K562 (cell line): ENCODE measurements at regions not wholly inside any gene's neighbourhood (a gene's known extent, or its start where the extent isn't known, plus 50 kb on each side); places are given as distances from the start of the nearest gene placed in this dataset.

ENCODE experiments used
- ATAC-seq: fragments of 200-7000 bp; cut with Tn5 transposase; 3 replicates; pipeline ENCODE4 v1.9.1; 2020; ENCODE audit warnings: moderate library complexity
- BruUV-seq: library from RNA; stranded (reverse); fragments of 400-500 nt; replicated peaks from 2 replicates; lab custom pipeline; 2021; lab: Mats Ljungman, UMichigan
- CTCF ChIA-PET: fragments of 300-600 bp; formaldehyde crosslinking; extraction: SDS; loops from one replicate; lab custom pipeline; 2021; ENCODE audit warnings: low intra/inter-chr PET ratio; lab: Yijun Ruan, JAX
- POLR2A ChIA-PET: fragments of 300-600, 350-650 bp; sonication (Branson Sonifier 250); formaldehyde crosslinking; extraction: SDS; loops from one replicate; lab custom pipeline; 2021; ENCODE audit warnings: antibody characterized with exemption, inconsistent platforms; lab: Yijun Ruan, JAX
- DNase-seq, 4 experiments: peaks; one replicate each; pipeline versions ENCODE4 v3.0.0 to v3.0.0-alpha.2; 2011 to 2018; ENCODE audit warnings: low spot score in 3 of 4, mixed read lengths in 3 of 4; ENCODE audit errors: extremely low read depth in 1 of 4
- FAIRE-seq: peaks from 2 replicates; lab custom pipeline; 2011; peaks lifted over from hg19 to GRCh38; lab: Jason Lieb, UNC
- H2AFZ ChIP-seq: 2 replicates; pipeline ENCODE4 v1.6.0; 2011; ENCODE audit warnings: low read depth, low read length, control low read depth, inconsistent platforms
- H3K27ac ChIP-seq: fragments of 200-600 bp; 3 replicates; pipeline ENCODE4 v1.8.0; 2011; ENCODE audit warnings: low read depth, mild to moderate bottlenecking, control low read depth, inconsistent platforms, low read length, moderate library complexity, mixed read lengths; ENCODE audit errors: extremely low read depth
- H3K27me3 ChIP-seq, 2 experiments: fragments of 300-600 bp in 1 of 2; 2 replicates in 1 of 2; 3 replicates in 1 of 2; pipeline versions ENCODE4 v1.6.0 to v1.8.0; 2011; ENCODE audit warnings: inconsistent platforms in 2 of 2, low read length in 2 of 2, mild to moderate bottlenecking in 1 of 2, mixed read lengths in 1 of 2, moderate library complexity in 1 of 2; ENCODE audit not compliant: control insufficient read depth in 2 of 2, insufficient read depth in 2 of 2
- H3K36me3 ChIP-seq: fragments of 300-600 bp; 3 replicates; pipeline ENCODE4 v1.8.0; 2011; ENCODE audit warnings: mild to moderate bottlenecking, low read length, inconsistent platforms; ENCODE audit not compliant: control insufficient read depth, insufficient read depth
- H3K4me1 ChIP-seq, 2 experiments: fragments of 200-600 bp in 1 of 2; replicated peaks in 1 of 2; 2 replicates in 1 of 2; 3 replicates in 1 of 2; pipeline versions ENCODE4 v1.5.1 to v1.8.0; 2011; ENCODE audit warnings: inconsistent platforms in 2 of 2, low read length in 2 of 2, mild to moderate bottlenecking in 1 of 2, mixed read lengths in 1 of 2, moderate library complexity in 1 of 2; ENCODE audit not compliant: control insufficient read depth in 2 of 2, insufficient read depth in 2 of 2
- H3K4me2 ChIP-seq: 2 replicates; pipeline ENCODE4 v1.6.1; 2011; ENCODE audit warnings: low read length, control low read depth, inconsistent platforms, mixed read lengths; ENCODE audit not compliant: insufficient read depth
- H3K4me3 ChIP-seq: fragments of 200-600 bp; sonication (generic), shearing (Covaris generic); 2 replicates; pipeline ENCODE4 v1.5.1; 2016; ENCODE audit warnings: control low read depth, inconsistent platforms
- H3K79me2 ChIP-seq: fragments of 200-600 bp; 3 replicates; pipeline ENCODE4 v1.8.0; 2011; ENCODE audit warnings: low read length, inconsistent platforms; ENCODE audit not compliant: control insufficient read depth, insufficient read depth
- H3K9ac ChIP-seq, 2 experiments: 2 replicates each; pipeline versions ENCODE4 v1.6.0 to v1.6.1; 2011; ENCODE audit warnings: low read depth in 2 of 2, low read length in 2 of 2, control low read depth in 1 of 2, inconsistent platforms in 1 of 2, mild to moderate bottlenecking in 1 of 2, mixed read lengths in 1 of 2; ENCODE audit not compliant: insufficient read depth in 1 of 2
- H3K9me1 ChIP-seq: one replicate; pipeline ENCODE4 v1.6.0; 2011; ENCODE audit warnings: inconsistent platforms, mild to moderate bottlenecking, low read length, moderate library complexity; ENCODE audit not compliant: control insufficient read depth, insufficient read depth
- H3K9me3 ChIP-seq: replicated peaks from 2 replicates; pipeline ENCODE4 v1.5.1; 2011; ENCODE audit warnings: low read depth, low read length, inconsistent platforms; ENCODE audit not compliant: control insufficient read depth, insufficient read depth
- H4K20me1 ChIP-seq: replicated peaks from 2 replicates; pipeline ENCODE4 v1.6.1; 2011; ENCODE audit warnings: low read length, inconsistent platforms, mixed read lengths; ENCODE audit not compliant: control insufficient read depth, insufficient read depth
- HDAC6 ChIP-seq: IDR thresholded peaks from 2 replicates; pipeline ENCODE4 v1.6.1; 2012; ENCODE audit warnings: low read depth, mild to moderate bottlenecking, control low read depth, inconsistent platforms, low read length, moderate library complexity
- MYBL2 ChIP-seq, 2 experiments: fragments of 450-650 bp in 1 of 2; sonication (generic) in 1 of 2; formaldehyde crosslinking in 1 of 2; IDR thresholded peaks; 2 replicates each; pipeline versions ENCODE4 v1.6.1 to v1.8.1; 2017 to 2022; ENCODE audit warnings: borderline replicate concordance in 1 of 2, inconsistent platforms in 1 of 2, low read depth in 1 of 2, mild to moderate bottlenecking in 1 of 2, missing genetic modification reagents in 1 of 2, moderate library complexity in 1 of 2
- NR2C2 ChIP-seq, 2 experiments: fragments of 200-800 bp in 1 of 2; sonication (Bioruptor generic) in 1 of 2; sonication (generic) in 1 of 2; formaldehyde crosslinking in 1 of 2; IDR thresholded peaks; 2 replicates each; pipeline versions ENCODE4 v1.6.1 to v1.8.0; 2016 to 2022; ENCODE audit warnings: mild to moderate bottlenecking in 1 of 2, missing compliant biosample characterization in 1 of 2, missing genetic modification characterization in 1 of 2, missing genetic modification reagents in 1 of 2
- TCF3 ChIP-seq: sonication (generic); formaldehyde crosslinking; IDR thresholded peaks from 2 replicates; pipeline ENCODE4 v1.4.0; 2020; ENCODE audit warnings: mild to moderate bottlenecking, missing genetic modification reagents
- U2AF1 ChIP-seq: fragments of 200-400 bp; formaldehyde crosslinking; optimal IDR thresholded peaks from 2 replicates; pipeline ENCODE3; 2017; ENCODE audit warnings: mild to moderate bottlenecking, low read depth, low read length, moderate library complexity
- ZBED1 ChIP-seq: IDR thresholded peaks from 2 replicates; pipeline ENCODE4 v1.6.1; 2014
- ZNF143 ChIP-seq: sonication (generic); formaldehyde crosslinking; IDR thresholded peaks from 2 replicates; pipeline ENCODE4 v1.9.0; 2022; ENCODE audit warnings: mild to moderate bottlenecking, missing genetic modification reagents
- ZNF407 ChIP-seq: fragments of 450-650 bp; IDR thresholded peaks from 2 replicates; pipeline ENCODE4 v1.6.1; 2016; ENCODE audit warnings: low read depth
- WGBS: fragments of 100-300 bp; shearing (Covaris generic); methylation state at CpG from one replicate; pipeline ENCODE4 v1.1.6; 2016; ENCODE audit warnings: low coverage, mixed read lengths; ENCODE audit not compliant: insufficient coverage; ENCODE audit errors: missing lambda C conversion rate; 5-methylcytosine and 5-hydroxymethylcytosine counted together
- in situ Hi-C: fragments of 300-500 bp; cut with MboI; formaldehyde crosslinking; loops from 4 replicates; pipeline ENCODE4 v1.15.0; 2018; ENCODE audit warnings: inconsistent platforms, mixed read lengths
- intact Hi-C: fragments of 100-400 bp; cut with micrococcal nuclease; formaldehyde crosslinking; loops from 2 replicates; pipeline ENCODE4 v1.14.2; 2022

- POLR2A ChIA-PET, result no interaction called here
- WGBS, result 0% methylated on average over 1 of the region's 1 CpG
- ATAC-seq, result no peak
- BruUV-seq, result no TSS peak
- in situ Hi-C loops, result no loop called here
- Histone ChIP-seq H3K79me2 (no peaks in the 10 kb centered on the region), H3K9me1 (no peaks in the 10 kb centered on the region), H3K27me3 (no peaks in the 10 kb centered on the region), H3K4me2 (no peak overlapping the region), H3K36me3 (no peaks in the 10 kb centered on the region), H3K27ac (no peak overlapping the region), H3K9me3 (no peaks in the 10 kb centered on the region), H3K9ac (no peak overlapping the region), H4K20me1 (no peaks in the 10 kb centered on the region), H2AFZ (no peak overlapping the region), H3K4me1 (no peaks in the 10 kb centered on the region), H3K4me3 (no peak overlapping the region)
- CTCF ChIA-PET, result no interaction called here
- intact Hi-C loops, result no loop called here
- DNase-seq, result no peak
- FAIRE-seq, result no peak
- TF ChIP-seq ZNF407, result no peak
- TF ChIP-seq HDAC6, result no peak
- TF ChIP-seq ZNF143 (CRISPR knock-in tag), result no peak
- no peak for TF ChIP-seq U2AF1
- no peak for TF ChIP-seq NR2C2 (CRISPR knock-in tag; IDR thresholded peaks at IDR 0.05)
- no peak for TF ChIP-seq NR2C2 (tag; IDR thresholded peaks at IDR 0.05)
- TF ChIP-seq ZBED1, result no peak
- TF ChIP-seq MYBL2 (IDR thresholded peaks at IDR 0.05; ENCODE audit: low read depth), result no peak
- TF ChIP-seq MYBL2 (CRISPR knock-in tag; IDR thresholded peaks at IDR 0.05; ENCODE audit: borderline replicate concordance), result no peak
- no peak for TF ChIP-seq TCF3 (CRISPR knock-in tag)
These were observed 1260.2 kb upstream of the SORCS1 start for GRCh38 chr10:108424656-108425055.
